Naive B cell (primary cell): ENCODE measurements at regions not wholly inside any gene's neighbourhood (a gene's known extent, or its start where the extent isn't known, plus 50 kb on each side); places are given as distances from the start of the nearest gene placed in this dataset.

Experiments
- ATAC-seq, 2 donors: fragments of 150-1000 bp; cut with Tn5 transposase; 2 replicates each; pipeline ENCODE4 v1.10.0; 2021; ENCODE audit warnings: low read depth in 2 of 2, mild to moderate bottlenecking in 2 of 2, moderate library complexity in 2 of 2
- DNase-seq: peaks from one replicate; pipeline ENCODE4 v3.0.0; 2022
- H3K27ac Mint-ChIP-seq, 6 donors: one replicate each; pipeline ENCODE4 v1.8.0; 2020 to 2022; ENCODE audit warnings: mild to moderate bottlenecking in 6 of 6, mixed read lengths in 6 of 6, moderate library complexity in 5 of 6, inconsistent platforms in 2 of 6
- H3K27me3 Mint-ChIP-seq, 3 donors: one replicate each; pipeline ENCODE4 v1.8.0; 2021 to 2022; ENCODE audit warnings: mixed read lengths in 3 of 3, mild to moderate bottlenecking in 1 of 3
- H3K36me3 Mint-ChIP-seq, 2 donors: one replicate each; pipeline ENCODE4 v1.8.0; 2020 to 2022; ENCODE audit warnings: mixed read lengths in 2 of 2, inconsistent platforms in 1 of 2, mild to moderate bottlenecking in 1 of 2
- H3K4me1 Mint-ChIP-seq, 3 donors: one replicate each; pipeline ENCODE4 v1.8.0; 2020 to 2022; ENCODE audit warnings: mixed read lengths in 3 of 3, inconsistent platforms in 1 of 3, mild to moderate bottlenecking in 1 of 3, moderate library complexity in 1 of 3
- H3K4me3 Mint-ChIP-seq, 8 donors: one replicate each; pipeline ENCODE4 v1.8.0; 2020 to 2022; ENCODE audit warnings: mild to moderate bottlenecking in 8 of 8, mixed read lengths in 8 of 8, moderate library complexity in 8 of 8, inconsistent platforms in 2 of 8
- H3K9me3 Mint-ChIP-seq, 7 donors: one replicate each; pipeline ENCODE4 v1.8.0; 2020 to 2022; ENCODE audit warnings: mixed read lengths in 7 of 7, mild to moderate bottlenecking in 5 of 7, inconsistent platforms in 2 of 7, moderate library complexity in 1 of 7

- Mint-ChIP-seq H3K27me3 (no peaks in the 10 kb centered on the region), H3K4me3 (no peak overlapping the region), H3K9me3 (peaks cover 0 to 2% (median 0%) of the 10 kb centered on the region in 7 donors), H3K4me1 (no peaks in the 10 kb centered on the region), H3K27ac (no peak overlapping the region), H3K36me3 (no peaks in the 10 kb centered on the region)
- no peak for ATAC-seq
- DNase-seq, result no peak
These were observed 189.5 kb upstream of the FAT4 start for GRCh38 chr4:125125276-125125675.

- no peak overlapping the region for H3K27ac Mint-ChIP-seq
- no peaks in the 10 kb centered on the region for H3K27me3 Mint-ChIP-seq
These were observed 191.1 kb upstream of the FAT4 start for GRCh38 chr4:125123570-125124109.

GRCh38 chr4:125121581-125121980 is 193.2 kb upstream of the FAT4 start:
- Mint-ChIP-seq H3K27me3 (no peaks in the 10 kb centered on the region), H3K4me1 (no peaks in the 10 kb centered on the region), H3K9me3 (no peaks in the 10 kb centered on the region), H3K4me3 (no peak overlapping the region), H3K36me3 (no peaks in the 10 kb centered on the region), H3K27ac (no peak overlapping the region)
- ATAC-seq (no peak), DNase-seq (no peak)

More at GRCh38 chr4:125123570-125124109, 191.1 kb upstream of the FAT4 start:
- DNase-seq (no peak), ATAC-seq (no peak)
- Mint-ChIP-seq H3K9me3 (peaks cover 0 to under 1% (median 0%) of the 10 kb centered on the region in 7 donors), H3K36me3 (no peaks in the 10 kb centered on the region), H3K4me3 (no peak overlapping the region), H3K4me1 (no peaks in the 10 kb centered on the region)

GRCh38 chr4:125116431-125116830 is 198.3 kb upstream of the FAT4 start:
- DNase-seq, result no peak
- Mint-ChIP-seq H3K36me3 (no peaks in the 10 kb centered on the region), H3K27ac (no peak overlapping the region), H3K4me3 (no peak overlapping the region), H3K9me3 (peaks cover 0 to 2% (median 0%) of the 10 kb centered on the region in 7 donors), H3K27me3 (no peaks in the 10 kb centered on the region), H3K4me1 (no peaks in the 10 kb centered on the region)
- ATAC-seq, result no peak

GRCh38 chr4:125115941-125116340 is 198.8 kb upstream of the FAT4 start:
- no peaks in the 10 kb centered on the region for H3K4me1 Mint-ChIP-seq
- H3K27me3 Mint-ChIP-seq, result no peaks in the 10 kb centered on the region
- H3K9me3 Mint-ChIP-seq, result peaks cover 0 to 2% (median 0%) of the 10 kb centered on the region in 7 donors
- H3K36me3 Mint-ChIP-seq, result no peaks in the 10 kb centered on the region
- no peak for ATAC-seq
- no peak overlapping the region for H3K27ac Mint-ChIP-seq
- no peak for DNase-seq
- H3K4me3 Mint-ChIP-seq, result no peak overlapping the region

- H3K36me3 Mint-ChIP-seq, result no peaks in the 10 kb centered on the region
- no peak overlapping the region for H3K4me3 Mint-ChIP-seq
- DNase-seq, result no peak
- no peak for ATAC-seq
- no peaks in the 10 kb centered on the region for H3K4me1 Mint-ChIP-seq
- H3K27ac Mint-ChIP-seq, result no peak overlapping the region
- H3K9me3 Mint-ChIP-seq, result peaks cover 0 to 2% (median 0%) of the 10 kb centered on the region in 7 donors
- H3K27me3 Mint-ChIP-seq, result no peaks in the 10 kb centered on the region
These were observed 199.3 kb upstream of the FAT4 start for GRCh38 chr4:125115476-125115875.

GRCh38 chr4:125112536-125112935 is 202.2 kb upstream of the FAT4 start:
- no peaks in the 10 kb centered on the region for H3K27me3 Mint-ChIP-seq
- DNase-seq, result no peak
- no peak for ATAC-seq
- no peaks in the 10 kb centered on the region for H3K4me1 Mint-ChIP-seq
- H3K4me3 Mint-ChIP-seq, result no peak overlapping the region
- no peak overlapping the region for H3K27ac Mint-ChIP-seq
- H3K9me3 Mint-ChIP-seq, result peaks cover 0 to 3% (median 0%) of the 10 kb centered on the region in 7 donors
- no peaks in the 10 kb centered on the region for H3K36me3 Mint-ChIP-seq

- Mint-ChIP-seq H3K4me1 (no peaks in the 10 kb centered on the region), H3K36me3 (no peaks in the 10 kb centered on the region), H3K27ac (no peak overlapping the region), H3K4me3 (no peak overlapping the region), H3K27me3 (no peaks in the 10 kb centered on the region), H3K9me3 (peaks cover 0 to 8% (median 0%) of the 10 kb centered on the region in 7 donors)
- DNase-seq, result no peak
- ATAC-seq, result no peak
These were observed 203.4 kb upstream of the FAT4 start for GRCh38 chr4:125111323-125111722.

- no peaks in the 10 kb centered on the region for H3K4me1 Mint-ChIP-seq
- no peak overlapping the region for H3K4me3 Mint-ChIP-seq
- no peaks in the 10 kb centered on the region for H3K36me3 Mint-ChIP-seq
- H3K9me3 Mint-ChIP-seq, result peaks cover 0 to 8% (median 0%) of the 10 kb centered on the region in 7 donors
- H3K27me3 Mint-ChIP-seq, result no peaks in the 10 kb centered on the region
- no peak overlapping the region for H3K27ac Mint-ChIP-seq
- no peak for DNase-seq
- ATAC-seq, result no peak
These were observed 209.2 kb upstream of the FAT4 start for GRCh38 chr4:125105561-125105960.

GRCh38 chr4:125104616-125105015 is 210.1 kb upstream of the FAT4 start:
- Mint-ChIP-seq H3K27me3 (no peaks in the 10 kb centered on the region), H3K4me3 (no peak overlapping the region), H3K27ac (no peak overlapping the region), H3K4me1 (no peaks in the 10 kb centered on the region), H3K36me3 (no peaks in the 10 kb centered on the region), H3K9me3 (peaks cover 0 to 8% (median 0%) of the 10 kb centered on the region in 7 donors)
- no peak for ATAC-seq
- no peak for DNase-seq

GRCh38 chr4:125101719-125102118 is 213.0 kb upstream of the FAT4 start:
- no peaks in the 10 kb centered on the region for H3K4me1 Mint-ChIP-seq
- no peak overlapping the region for H3K4me3 Mint-ChIP-seq
- H3K36me3 Mint-ChIP-seq, result no peaks in the 10 kb centered on the region
- no peak overlapping the region for H3K27ac Mint-ChIP-seq
- H3K9me3 Mint-ChIP-seq, result peaks cover 0 to under 1% (median 0%) of the 10 kb centered on the region in 7 donors
- H3K27me3 Mint-ChIP-seq, result no peaks in the 10 kb centered on the region
- ATAC-seq (no peak), DNase-seq (no peak)

- Mint-ChIP-seq H3K9me3 (peaks cover 0 to 3% (median 0%) of the 10 kb centered on the region in 7 donors), H3K36me3 (no peaks in the 10 kb centered on the region), H3K27ac (no peak overlapping the region), H3K4me3 (no peak overlapping the region), H3K4me1 (no peaks in the 10 kb centered on the region), H3K27me3 (no peaks in the 10 kb centered on the region)
- DNase-seq (no peak), ATAC-seq (no peak)
These were observed 217.0 kb upstream of the FAT4 start for GRCh38 chr4:125097729-125098128.

- ATAC-seq (no peak), DNase-seq (no peak)
- Mint-ChIP-seq H3K4me1 (no peaks in the 10 kb centered on the region), H3K27ac (no peak overlapping the region), H3K9me3 (peaks cover 0 to 3% (median 0%) of the 10 kb centered on the region in 7 donors), H3K27me3 (no peaks in the 10 kb centered on the region), H3K4me3 (no peak overlapping the region), H3K36me3 (no peaks in the 10 kb centered on the region)
These were observed 218.1 kb upstream of the FAT4 start for GRCh38 chr4:125096662-125097061.

- no peak overlapping the region for H3K27ac Mint-ChIP-seq
- no peak for DNase-seq
- ATAC-seq, result no peak
- H3K9me3 Mint-ChIP-seq, result peaks cover 0 to under 1% (median 0%) of the 10 kb centered on the region in 7 donors
- no peaks in the 10 kb centered on the region for H3K27me3 Mint-ChIP-seq
- no peaks in the 10 kb centered on the region for H3K36me3 Mint-ChIP-seq
- H3K4me3 Mint-ChIP-seq, result no peak overlapping the region
- no peaks in the 10 kb centered on the region for H3K4me1 Mint-ChIP-seq
These were observed 223.2 kb upstream of the FAT4 start for GRCh38 chr4:125091541-125091940.

- DNase-seq (no peak), ATAC-seq (no peak)
- H3K36me3 Mint-ChIP-seq, result no peaks in the 10 kb centered on the region
- no peaks in the 10 kb centered on the region for H3K9me3 Mint-ChIP-seq
- H3K27me3 Mint-ChIP-seq, result no peaks in the 10 kb centered on the region
- H3K4me1 Mint-ChIP-seq, result no peaks in the 10 kb centered on the region
- H3K27ac Mint-ChIP-seq, result no peak overlapping the region
- no peak overlapping the region for H3K4me3 Mint-ChIP-seq
These were observed 223.7 kb upstream of the FAT4 start for GRCh38 chr4:125091101-125091500.
